Nephron progenitor cell (in vitro differentiated cells): ENCODE measurements at regions not wholly inside any gene's neighbourhood (a gene's known extent, or its start where the extent isn't known, plus 50 kb on each side); places are given as distances from the start of the nearest gene placed in this dataset.
A peak's percentile ranks its signal among the peaks of the same experiment; 100 is the strongest.

Source experiments
- DNase-seq: peaks from one replicate; pipeline ENCODE4 v3.0.0; 2021
- H3K27ac Mint-ChIP-seq: 2 replicates; pipeline ENCODE4 v1.8.0; 2021; ENCODE audit warnings: mild to moderate bottlenecking, moderate library complexity, mixed read lengths
- H3K27me3 Mint-ChIP-seq: 2 replicates; pipeline ENCODE4 v1.8.0; 2021; ENCODE audit warnings: mild to moderate bottlenecking, low read depth, mixed read lengths; ENCODE audit not compliant: poor library complexity
- H3K36me3 Mint-ChIP-seq: 2 replicates; pipeline ENCODE4 v1.8.0; 2021; ENCODE audit warnings: low read depth, mixed read lengths
- H3K4me1 Mint-ChIP-seq: 2 replicates; pipeline ENCODE4 v1.8.0; 2021; ENCODE audit warnings: mixed read lengths
- H3K4me3 Mint-ChIP-seq: 2 replicates; pipeline ENCODE4 v1.8.0; 2021; ENCODE audit warnings: mild to moderate bottlenecking, moderate library complexity, mixed read lengths
- H3K9me3 Mint-ChIP-seq: 2 replicates; pipeline ENCODE4 v1.8.0; 2021; ENCODE audit warnings: mild to moderate bottlenecking, moderate library complexity, mixed read lengths
- CTCF ChIP-seq: fragments of 200-600 bp; sonication (generic); IDR thresholded peaks from 2 replicates; pipeline ENCODE4 v1.5.0; 2021; ENCODE audit warnings: antibody characterized with exemption

- peaks cover 52% of the 10 kb centered on the region for H3K4me1 Mint-ChIP-seq
These were observed 110.2 kb downstream of the RASSF10 start for GRCh38 chr11:13119361-13119760.

GRCh38 chr11:13119941-13120520 is 110.9 kb downstream of the RASSF10 start:
- H3K4me1 Mint-ChIP-seq: peaks cover 45% of the 10 kb centered on the region
- DNase-seq: no peak
- no peak for TF ChIP-seq CTCF
- no peak overlapping the region for H3K4me3 Mint-ChIP-seq
- peaks cover 9% of the 10 kb centered on the region for H3K36me3 Mint-ChIP-seq
- H3K9me3 Mint-ChIP-seq: peaks cover 31% of the 10 kb centered on the region
- H3K27me3 Mint-ChIP-seq: peaks cover 7% of the 10 kb centered on the region
- no peak overlapping the region for H3K27ac Mint-ChIP-seq

More at GRCh38 chr11:13119361-13119760, 110.2 kb downstream of the RASSF10 start:
- no peak overlapping the region for H3K27ac Mint-ChIP-seq
- H3K27me3 Mint-ChIP-seq: peaks cover 7% of the 10 kb centered on the region
- H3K36me3 Mint-ChIP-seq: peaks cover 6% of the 10 kb centered on the region
- TF ChIP-seq CTCF: no peak
- H3K4me3 Mint-ChIP-seq: no peak overlapping the region
- H3K9me3 Mint-ChIP-seq: peaks cover 26% of the 10 kb centered on the region
- no peak for DNase-seq

DNA sequence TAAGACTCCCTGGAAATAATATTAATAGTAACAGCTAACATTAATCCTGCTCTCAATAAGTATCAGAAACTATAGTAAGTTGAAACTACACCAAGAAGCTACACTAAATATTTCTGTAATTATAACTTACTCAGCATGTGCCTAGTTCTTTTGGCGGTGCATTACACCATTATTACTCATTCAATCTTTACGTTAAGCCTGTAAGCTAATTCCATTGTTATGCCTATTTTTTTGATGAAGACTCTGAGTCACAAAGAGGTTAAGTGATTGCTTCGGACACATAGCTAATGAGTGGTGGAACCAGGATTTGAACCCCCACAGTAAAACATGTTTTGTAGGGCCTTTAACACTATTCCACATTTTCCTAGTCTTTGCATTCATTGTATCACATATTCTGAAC is 111.6 kb downstream of the RASSF10 start:
- no peak for DNase-seq
- no peak overlapping the region for H3K27ac Mint-ChIP-seq
- H3K4me3 Mint-ChIP-seq: no peak overlapping the region
- peaks cover 12% of the 10 kb centered on the region for H3K36me3 Mint-ChIP-seq
- H3K27me3 Mint-ChIP-seq: peaks cover 7% of the 10 kb centered on the region
- peaks cover 38% of the 10 kb centered on the region for H3K4me1 Mint-ChIP-seq
- no peak for TF ChIP-seq CTCF
- H3K9me3 Mint-ChIP-seq: peaks cover 34% of the 10 kb centered on the region

DNA sequence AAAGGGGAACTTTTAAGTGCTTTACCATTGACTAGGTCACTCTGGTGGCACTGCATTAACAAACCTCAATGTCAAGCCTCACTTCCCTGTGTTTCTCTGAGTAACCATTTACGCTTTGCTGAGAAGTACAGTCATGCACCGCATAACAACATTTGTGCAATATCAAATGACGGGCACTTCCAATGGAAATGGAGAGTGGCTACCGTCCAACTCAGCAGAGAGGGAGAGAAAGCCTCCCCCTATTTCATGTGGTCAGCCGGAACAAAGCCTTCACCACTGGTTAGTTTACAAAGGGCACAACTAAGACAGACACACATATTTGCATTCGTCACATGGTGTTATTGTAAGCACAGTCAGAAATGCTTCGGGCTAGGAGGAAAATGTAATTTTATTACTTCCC is 117.3 kb downstream of the RASSF10 start:
- H3K27me3 Mint-ChIP-seq: no peaks in the 10 kb centered on the region
- peaks cover 18% of the 10 kb centered on the region for H3K4me1 Mint-ChIP-seq
- DNase-seq: no peak
- H3K27ac Mint-ChIP-seq: peak overlapping the region; percentile 64
- H3K36me3 Mint-ChIP-seq: peaks cover 12% of the 10 kb centered on the region
- TF ChIP-seq CTCF: no peak
- H3K4me3 Mint-ChIP-seq: no peak overlapping the region
- H3K9me3 Mint-ChIP-seq: peaks cover 56% of the 10 kb centered on the region

DNA sequence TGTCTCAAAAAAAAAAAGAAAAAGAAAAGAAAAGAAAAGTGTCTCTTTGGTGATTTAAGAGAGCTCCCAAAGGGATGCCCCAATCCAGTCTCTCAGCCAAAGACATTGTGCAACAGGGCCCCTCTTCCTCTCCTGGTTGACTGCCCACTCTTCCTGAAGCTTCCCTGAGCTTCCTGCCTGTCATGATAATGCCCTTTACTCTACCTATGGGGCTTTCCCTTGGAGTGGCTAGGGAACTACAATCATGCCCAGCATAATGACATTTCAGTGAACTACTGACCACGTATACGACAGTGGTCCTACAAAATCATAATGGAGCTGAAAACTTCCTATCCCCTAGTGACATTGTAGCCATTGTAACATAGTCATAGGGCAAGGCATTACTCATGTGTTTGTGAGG is 118.0 kb downstream of the RASSF10 start:
- TF ChIP-seq CTCF: no peak
- peaks cover 12% of the 10 kb centered on the region for H3K36me3 Mint-ChIP-seq

DNA sequence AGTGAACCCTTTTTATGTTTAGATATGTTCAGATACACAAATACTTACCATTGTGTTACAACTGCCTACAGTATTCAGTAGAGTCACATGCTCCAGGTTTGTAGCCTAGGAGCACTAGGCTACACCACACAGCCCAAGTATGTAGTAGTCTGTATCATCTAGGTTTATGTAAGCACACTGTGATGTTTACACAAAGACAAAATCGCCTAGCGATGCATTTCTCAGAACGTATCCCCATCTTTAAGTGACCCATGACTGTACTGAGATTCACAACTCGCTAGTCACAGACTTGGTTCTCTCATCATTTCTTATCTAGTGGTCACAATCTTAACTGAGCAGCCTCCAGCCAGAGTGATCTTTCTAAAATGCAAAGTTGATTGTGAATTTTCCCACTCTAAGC is 119.2 kb downstream of the RASSF10 start:
- peaks cover 18% of the 10 kb centered on the region for H3K4me1 Mint-ChIP-seq
- H3K27me3 Mint-ChIP-seq: no peaks in the 10 kb centered on the region
- DNase-seq: no peak
- no peak overlapping the region for H3K4me3 Mint-ChIP-seq
- H3K36me3 Mint-ChIP-seq: peaks cover 7% of the 10 kb centered on the region
- TF ChIP-seq CTCF: no peak
- no peak overlapping the region for H3K27ac Mint-ChIP-seq
- H3K9me3 Mint-ChIP-seq: peaks cover 58% of the 10 kb centered on the region

More for the DNA sequence above, 118.0 kb downstream of the RASSF10 start:
- Mint-ChIP-seq H3K4me1 (peaks cover 18% of the 10 kb centered on the region), H3K27ac (peak overlapping the region; percentile 34), H3K9me3 (peaks cover 61% of the 10 kb centered on the region), H3K4me3 (no peak overlapping the region), H3K27me3 (no peaks in the 10 kb centered on the region)
- DNase-seq: no peak
